Activated B cell treated with CpG ODN at 0.5 μM for 24 hours (primary cell): ENCODE measurements at regions not wholly inside any gene's neighbourhood (a gene's known extent, or its start where the extent isn't known, plus 50 kb on each side); places are given as distances from the start of the nearest gene placed in this dataset.
"Not testable (repeated sequence)": the region's sequence is repeated elsewhere in the genome, so short reads cannot be mapped to it uniquely, and the experiment has no call there.

Experiments
- ATAC-seq: fragments of 200-7000 bp; cut with Tn5 transposase; one replicate; pipeline ENCODE4 v1.10.0; 2021; ENCODE audit warnings: low read depth, mild to moderate bottlenecking, moderate library complexity
- CTCF ChIA-PET: fragments of 350-600 bp; sonication (Branson Sonifier 250); formaldehyde crosslinking; loops from one replicate; lab custom pipeline; 2021; ENCODE audit warnings: antibody characterized with exemption; lab: Charles Lee
- POLR2A ChIA-PET: fragments of 350-600 bp; sonication (Branson Sonifier 250); formaldehyde crosslinking; loops from one replicate; lab custom pipeline; 2021; ENCODE audit warnings: antibody characterized with exemption; lab: Charles Lee
- DNase-seq: peaks from one replicate; pipeline ENCODE4 v3.0.0; 2022
- H3K27ac Mint-ChIP-seq: one replicate; pipeline ENCODE4 v1.8.0; 2020; ENCODE audit warnings: mixed read lengths
- H3K27me3 Mint-ChIP-seq: one replicate; pipeline ENCODE4 v1.8.0; 2021; ENCODE audit warnings: mixed read lengths
- H3K36me3 Mint-ChIP-seq: one replicate; pipeline ENCODE4 v1.8.0; 2021; ENCODE audit warnings: low read depth, mixed read lengths
- H3K4me1 Mint-ChIP-seq: one replicate; pipeline ENCODE4 v1.8.0; 2021; ENCODE audit warnings: mixed read lengths
- H3K4me3 Mint-ChIP-seq: one replicate; pipeline ENCODE4 v1.8.0; 2020; ENCODE audit warnings: mild to moderate bottlenecking, mixed read lengths
- H3K9me3 Mint-ChIP-seq: one replicate; pipeline ENCODE4 v1.8.0; 2020; ENCODE audit warnings: mixed read lengths
- intact Hi-C: fragments of 100-400 bp; cut with micrococcal nuclease; formaldehyde crosslinking; loops from one replicate; pipeline ENCODE4 v1.15.1; 2024
- TF ChIP-seq, protein P1 (sequence below): fragments of 200-600 bp; IDR thresholded peaks from one replicate; pipeline ENCODE4 v1.8.0; 2022; ENCODE audit warnings: antibody characterized with exemption, mild to moderate bottlenecking

DNA sequence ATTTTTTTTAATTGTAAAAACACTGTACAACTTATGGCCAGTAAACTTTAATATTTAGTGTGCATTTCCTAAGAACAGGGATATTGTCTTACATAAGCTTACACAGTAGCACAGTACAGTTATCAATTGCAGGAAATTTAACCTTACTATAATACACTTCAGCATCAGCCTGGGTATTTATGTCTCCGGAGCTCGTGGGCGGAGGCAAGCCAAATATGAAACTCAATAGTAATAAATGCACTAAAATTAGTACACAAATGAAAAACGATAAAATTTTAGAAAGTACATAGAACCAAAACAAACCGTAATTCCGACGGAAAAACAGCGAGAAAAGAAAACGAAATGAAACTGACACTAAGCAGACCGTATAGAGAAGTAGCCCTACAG, 91.2 kb downstream of the ANXA2R start:
- no peaks in the 10 kb centered on the region for H3K9me3 Mint-ChIP-seq
- ChIA-PET CTCF (interaction anchor here (0.8 to 5.3 kb wide), 12 partner anchors 36 to 441 kb away, joined by 3 to 38 read pairs (median 7); no protein-coding TSS in a partner anchor), POLR2A (interaction anchor here (1.0 to 9.5 kb wide), 12 partner anchors 37 to 655 kb away, joined by 3 to 248 read pairs (median 33); partner anchors contain the start of genes ANXA2R, HMGCS1, NNT and PAIP1)
- intact Hi-C loops = loop anchor here (1.0 to 5.0 kb wide), 6 partner anchors 40 to 364 kb away; partner anchors contain the start of genes ANXA2R, HMGCS1 and NIM1K
- TF ChIP-seq, protein P1, sequence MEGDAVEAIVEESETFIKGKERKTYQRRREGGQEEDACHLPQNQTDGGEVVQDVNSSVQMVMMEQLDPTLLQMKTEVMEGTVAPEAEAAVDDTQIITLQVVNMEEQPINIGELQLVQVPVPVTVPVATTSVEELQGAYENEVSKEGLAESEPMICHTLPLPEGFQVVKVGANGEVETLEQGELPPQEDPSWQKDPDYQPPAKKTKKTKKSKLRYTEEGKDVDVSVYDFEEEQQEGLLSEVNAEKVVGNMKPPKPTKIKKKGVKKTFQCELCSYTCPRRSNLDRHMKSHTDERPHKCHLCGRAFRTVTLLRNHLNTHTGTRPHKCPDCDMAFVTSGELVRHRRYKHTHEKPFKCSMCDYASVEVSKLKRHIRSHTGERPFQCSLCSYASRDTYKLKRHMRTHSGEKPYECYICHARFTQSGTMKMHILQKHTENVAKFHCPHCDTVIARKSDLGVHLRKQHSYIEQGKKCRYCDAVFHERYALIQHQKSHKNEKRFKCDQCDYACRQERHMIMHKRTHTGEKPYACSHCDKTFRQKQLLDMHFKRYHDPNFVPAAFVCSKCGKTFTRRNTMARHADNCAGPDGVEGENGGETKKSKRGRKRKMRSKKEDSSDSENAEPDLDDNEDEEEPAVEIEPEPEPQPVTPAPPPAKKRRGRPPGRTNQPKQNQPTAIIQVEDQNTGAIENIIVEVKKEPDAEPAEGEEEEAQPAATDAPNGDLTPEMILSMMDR = no peak
- peaks cover 3% of the 10 kb centered on the region for H3K27me3 Mint-ChIP-seq
- no peak for ATAC-seq
- peak overlapping the region; percentile 98 for H3K27ac Mint-ChIP-seq
- no peak for DNase-seq
- H3K4me3 Mint-ChIP-seq = peak overlapping the region; percentile 94
- H3K36me3 Mint-ChIP-seq = peaks cover 11% of the 10 kb centered on the region
- peaks cover 33% of the 10 kb centered on the region for H3K4me1 Mint-ChIP-seq

DNA sequence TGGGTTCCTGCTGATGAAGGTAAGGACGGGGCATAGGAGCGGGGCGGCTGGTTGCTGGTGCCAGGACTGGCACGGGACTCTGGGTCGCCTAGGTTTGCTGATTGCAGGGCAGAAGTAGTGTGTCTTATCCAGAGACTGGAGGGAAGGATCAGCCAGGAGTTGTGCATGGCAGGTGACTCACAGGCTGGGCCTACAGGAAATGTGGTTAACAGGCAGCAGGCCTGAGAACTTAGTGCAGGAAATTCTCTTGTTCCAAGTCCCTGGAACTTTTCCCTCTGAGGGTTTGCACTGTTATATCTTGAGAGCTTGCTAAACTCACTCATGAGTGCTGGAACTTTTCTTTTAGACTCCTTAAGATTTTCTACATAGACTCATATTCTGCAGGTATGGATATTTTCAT, 95.1 kb downstream of the ANXA2R start:
- DNase-seq = no peak

DNA sequence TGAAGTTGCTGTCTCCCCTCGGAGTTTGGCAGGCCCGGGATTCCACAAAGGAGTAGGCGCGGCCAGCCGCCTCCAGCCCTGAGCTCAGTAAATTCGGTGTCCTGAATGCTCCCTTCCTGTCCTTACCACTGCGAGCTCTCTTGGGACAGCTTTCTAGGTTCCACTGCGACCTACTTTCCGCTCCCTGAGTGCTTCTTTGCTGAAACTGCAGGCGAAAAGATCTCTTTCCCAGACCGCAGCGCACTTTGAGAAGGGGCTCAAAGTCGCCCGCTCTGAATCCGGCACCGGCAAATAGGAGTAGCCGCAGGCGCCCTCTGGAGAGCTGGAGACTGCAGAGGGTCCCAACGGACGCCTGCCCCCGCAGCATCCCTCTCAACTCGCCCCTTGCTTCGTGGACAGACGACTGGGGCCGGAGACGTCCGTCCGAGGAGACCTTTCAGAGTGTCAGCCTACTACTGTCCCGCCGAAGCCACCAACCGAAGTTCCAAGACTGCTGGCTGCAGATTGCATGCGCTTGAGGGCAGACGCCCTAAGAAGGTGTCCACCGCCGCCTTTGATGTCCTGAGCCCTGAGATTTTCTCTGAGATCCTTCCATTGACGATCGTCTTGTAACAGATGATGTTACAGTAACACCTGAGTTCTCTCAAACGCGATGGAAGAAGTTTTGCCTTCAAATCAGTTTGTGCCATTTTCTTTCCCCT, 96.0 kb downstream of the ANXA2R start:
- DNase-seq (no peak), ATAC-seq (no peak)
- H3K27ac Mint-ChIP-seq = no peak overlapping the region
- intact Hi-C loops = no loop called here
- H3K36me3 Mint-ChIP-seq = no peaks in the 10 kb centered on the region
- H3K4me3 Mint-ChIP-seq = no peak overlapping the region
- TF ChIP-seq, protein P1 = no peak
- H3K4me1 Mint-ChIP-seq = peaks cover 6% of the 10 kb centered on the region
- H3K9me3 Mint-ChIP-seq = no peaks in the 10 kb centered on the region
- H3K27me3 Mint-ChIP-seq = peaks cover 17% of the 10 kb centered on the region
- ChIA-PET POLR2A (no interaction called here), CTCF (no interaction called here)

More for the DNA sequence above, 95.1 kb downstream of the ANXA2R start:
- TF ChIP-seq, protein P1 = no peak
- ChIA-PET CTCF (no interaction called here), POLR2A (no interaction called here)
- Mint-ChIP-seq H3K4me1 (peaks cover 15% of the 10 kb centered on the region), H3K4me3 (no peak overlapping the region), H3K27me3 (peaks cover 17% of the 10 kb centered on the region), H3K9me3 (no peaks in the 10 kb centered on the region), H3K36me3 (peaks cover 2% of the 10 kb centered on the region), H3K27ac (no peak overlapping the region)
- ATAC-seq = no peak
- intact Hi-C loops = loop anchor here (5.0 kb wide), 1 partner anchor 247 kb away; the partner anchor contains the start of gene NIM1K

DNA sequence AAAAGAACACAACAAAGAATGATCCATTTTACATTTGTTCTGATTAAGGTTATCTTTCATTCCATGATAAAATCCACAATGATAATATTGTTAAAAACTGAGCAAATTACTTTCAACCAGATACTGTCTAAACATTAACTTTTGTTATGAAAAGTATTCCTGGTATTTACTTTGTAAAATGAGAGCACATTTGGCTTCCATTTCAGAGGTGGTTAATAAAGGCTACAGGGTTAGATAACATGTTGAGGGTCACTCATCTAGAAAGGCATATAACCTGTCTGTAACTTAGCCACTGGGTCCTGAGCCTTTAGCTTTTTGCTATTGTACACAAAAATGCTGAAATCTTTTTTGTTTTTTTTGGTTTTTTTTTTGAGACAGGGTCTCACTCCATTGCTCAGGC, 99.3 kb downstream of the ANXA2R start:
- no peaks in the 10 kb centered on the region for H3K4me1 Mint-ChIP-seq
- no peak overlapping the region for H3K4me3 Mint-ChIP-seq
- peaks cover 17% of the 10 kb centered on the region for H3K27me3 Mint-ChIP-seq
- H3K27ac Mint-ChIP-seq = no peak overlapping the region
- ATAC-seq (no peak), DNase-seq (no peak)
- intact Hi-C loops = no loop called here
- TF ChIP-seq, protein P1 = no peak
- H3K36me3 Mint-ChIP-seq = no peaks in the 10 kb centered on the region
- ChIA-PET POLR2A (no interaction called here), CTCF (no interaction called here)
- no peaks in the 10 kb centered on the region for H3K9me3 Mint-ChIP-seq

DNA sequence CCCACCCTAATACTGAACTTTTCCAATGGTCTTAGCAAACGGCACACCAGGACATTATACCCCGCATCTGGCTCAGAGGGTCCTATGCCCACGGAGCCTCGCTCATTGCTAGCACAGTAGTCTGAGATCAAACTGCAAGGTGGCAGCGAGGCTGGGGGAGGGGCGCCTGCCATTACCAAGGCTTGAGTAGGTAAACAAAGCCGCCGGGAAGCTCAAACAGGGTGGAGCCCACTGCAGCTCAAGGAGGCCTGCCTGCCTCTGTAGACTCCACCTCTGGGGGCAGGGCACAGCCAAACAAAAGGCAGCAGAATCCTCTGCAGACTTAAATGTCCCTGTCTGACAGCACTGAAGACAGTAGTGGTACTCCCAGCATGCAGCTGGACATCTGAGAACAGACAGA, 108.1 kb downstream of the ANXA2R start:
- CTCF ChIA-PET, H3K27me3 Mint-ChIP-seq, H3K9me3 Mint-ChIP-seq, DNase-seq, POLR2A ChIA-PET, H3K4me3 Mint-ChIP-seq, H3K4me1 Mint-ChIP-seq, ATAC-seq, intact Hi-C loops, H3K36me3 Mint-ChIP-seq, H3K27ac Mint-ChIP-seq: not testable (repeated sequence)

DNA sequence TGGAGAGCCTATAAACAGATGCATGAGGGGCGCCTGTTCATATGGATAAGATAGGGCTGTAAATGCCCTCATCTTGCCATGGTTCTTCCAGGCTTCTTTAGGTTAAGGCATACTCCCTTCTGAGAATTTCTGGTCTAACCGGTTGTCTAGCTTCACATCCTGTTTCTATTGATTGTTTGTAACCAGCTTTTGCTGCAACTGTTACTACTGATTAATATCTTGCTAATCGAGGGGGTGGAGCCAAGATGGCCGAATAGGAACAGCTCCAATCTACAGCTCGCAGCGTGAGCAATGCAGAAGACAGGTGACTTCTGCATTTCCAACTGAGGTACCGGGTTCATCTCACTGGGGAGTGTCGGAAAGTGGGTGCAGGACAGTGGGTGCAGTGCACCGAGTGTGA, 108.7 kb downstream of the ANXA2R start:
- ATAC-seq, H3K4me1 Mint-ChIP-seq, H3K9me3 Mint-ChIP-seq, H3K4me3 Mint-ChIP-seq, H3K36me3 Mint-ChIP-seq, POLR2A ChIA-PET, DNase-seq, intact Hi-C loops, CTCF ChIA-PET, H3K27me3 Mint-ChIP-seq, H3K27ac Mint-ChIP-seq: not testable (repeated sequence)
